GM18520 (cell line): ENCODE measurements at regions not wholly inside any gene's neighbourhood (a gene's known extent, or its start where the extent isn't known, plus 50 kb on each side); places are given as distances from the start of the nearest gene placed in this dataset.
"Not testable (repeated sequence)": the region's sequence is repeated elsewhere in the genome, so short reads cannot be mapped to it uniquely, and the experiment has no call there.

Experiments used
- ATAC-seq: cut with Tn5 transposase; IDR thresholded peaks from one replicate; pipeline ENCODE4 v1.9.1; 2021; ENCODE audit not compliant: unreplicated experiment

DNA sequence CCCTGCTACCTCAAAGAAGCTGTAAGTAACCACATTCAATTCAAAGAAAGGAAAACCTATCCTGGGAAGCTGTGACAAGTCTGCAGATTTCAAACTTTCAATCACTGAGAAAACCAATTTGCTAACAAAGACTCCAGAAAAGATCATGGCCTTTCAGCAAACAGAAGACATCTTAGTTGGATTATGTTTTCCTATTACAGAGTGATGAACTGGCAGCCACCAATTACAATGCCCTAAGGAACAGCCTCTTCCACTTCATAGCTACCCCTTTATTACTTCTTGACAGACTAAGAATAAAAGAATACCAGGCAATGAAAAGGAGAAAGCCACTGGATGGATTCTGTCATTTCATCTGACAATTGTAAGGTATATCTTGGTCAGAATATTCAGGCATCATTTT lies 128.2 kb upstream of the RASEF start:
- no peak for ATAC-seq

GRCh38 chr9:83189026-83189425 lies 126.1 kb upstream of the RASEF start:
- not testable (repeated sequence) for ATAC-seq

DNA sequence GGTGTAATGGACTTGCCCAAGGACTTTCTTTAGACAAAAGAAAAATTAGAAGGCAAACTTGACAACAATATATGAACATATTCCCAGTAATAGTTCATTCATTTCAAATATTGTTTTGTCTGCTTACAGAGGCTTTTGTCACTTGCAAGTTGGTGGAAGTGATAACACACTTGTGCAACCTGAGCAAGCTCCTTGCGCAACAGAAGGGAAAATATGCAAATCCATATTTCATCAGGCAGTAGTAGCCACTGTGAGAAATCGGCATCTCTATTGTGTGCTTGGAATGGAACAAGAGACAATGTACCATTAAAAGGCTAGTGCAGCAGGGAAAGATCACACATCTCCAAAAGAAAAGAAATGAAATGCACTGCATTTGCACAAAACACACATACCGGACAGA lies 125.3 kb upstream of the RASEF start:
- ATAC-seq = no peak

DNA sequence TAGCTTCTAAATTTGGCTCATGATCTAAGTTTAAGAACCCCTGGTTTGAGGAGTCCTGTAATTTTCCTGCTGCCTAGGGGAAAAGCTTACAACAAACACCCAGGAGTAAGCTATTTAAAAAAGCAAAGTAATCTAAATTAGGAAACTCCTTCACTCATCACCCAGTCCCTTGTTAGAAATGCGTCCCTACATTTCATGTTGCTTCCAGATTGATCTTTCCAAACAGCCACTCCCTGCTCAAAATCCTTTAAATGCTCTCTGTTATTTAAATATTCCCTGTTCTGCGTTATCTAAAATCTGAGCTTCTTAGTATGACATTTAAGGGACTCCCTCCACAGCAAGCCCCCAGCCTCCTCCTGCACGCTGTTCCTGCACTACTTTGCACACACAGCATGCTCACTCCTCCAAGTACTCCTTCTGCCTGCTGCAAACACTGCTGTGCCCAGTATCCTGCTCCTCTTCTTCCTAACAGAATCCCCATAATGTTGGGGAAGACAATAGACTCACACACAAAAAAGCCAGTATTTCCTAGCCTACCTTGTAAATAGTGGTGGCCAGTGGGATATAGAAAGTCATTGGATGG lies 123.3 kb upstream of the RASEF start:
- ATAC-seq = no peak

GRCh38 chr9:83185488-83186154 lies 122.7 kb upstream of the RASEF start:
- no peak for ATAC-seq

- no peak for ATAC-seq
Observed at GRCh38 chr9:83183621-83184020, 120.7 kb upstream of the RASEF start.

DNA sequence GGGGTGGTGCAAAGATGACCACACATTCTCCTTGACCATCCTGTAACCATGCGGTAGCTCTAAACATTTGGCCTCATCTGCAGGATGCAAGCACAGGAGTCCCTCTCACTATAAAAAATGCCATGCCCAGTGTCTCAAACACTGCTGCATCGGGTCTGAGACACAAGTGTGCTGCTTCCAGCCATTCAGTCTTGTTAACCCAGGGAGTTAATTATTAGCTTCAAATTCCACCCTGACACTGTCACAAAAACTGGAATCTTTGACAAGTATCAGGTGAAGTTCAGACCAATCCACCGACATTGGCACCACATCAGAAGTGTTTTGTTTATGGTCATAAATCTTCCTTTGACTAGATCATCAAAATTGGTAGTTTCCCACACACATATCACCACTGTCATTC lies 119.1 kb upstream of the RASEF start:
- no peak for ATAC-seq

DNA sequence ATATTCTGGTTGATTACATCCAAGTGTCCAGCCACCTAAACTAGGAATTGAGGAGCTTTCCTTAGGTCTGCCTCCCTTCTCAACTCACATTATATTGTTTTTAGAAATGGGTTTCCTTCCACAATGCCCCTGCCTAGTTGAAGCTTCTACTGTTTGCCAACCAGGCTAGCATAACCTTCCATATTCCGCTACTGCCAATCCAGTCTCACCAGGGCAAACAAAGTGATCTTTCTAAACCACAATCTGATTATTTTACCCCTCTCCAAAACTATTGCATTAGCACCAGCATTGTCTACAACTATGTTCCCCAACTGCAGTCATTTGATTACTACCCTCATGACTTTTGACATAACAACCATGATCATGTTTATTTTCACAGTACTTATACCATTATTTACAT lies 115.8 kb upstream of the RASEF start:
- ATAC-seq = no peak

- no peak for ATAC-seq
Observed at GRCh38 chr9:83177747-83178146, 114.8 kb upstream of the RASEF start.

GRCh38 chr9:83167126-83167525 lies 104.2 kb upstream of the RASEF start:
- ATAC-seq = no peak

GRCh38 chr9:83166372-83166771 lies 103.4 kb upstream of the RASEF start:
- ATAC-seq = no peak

DNA sequence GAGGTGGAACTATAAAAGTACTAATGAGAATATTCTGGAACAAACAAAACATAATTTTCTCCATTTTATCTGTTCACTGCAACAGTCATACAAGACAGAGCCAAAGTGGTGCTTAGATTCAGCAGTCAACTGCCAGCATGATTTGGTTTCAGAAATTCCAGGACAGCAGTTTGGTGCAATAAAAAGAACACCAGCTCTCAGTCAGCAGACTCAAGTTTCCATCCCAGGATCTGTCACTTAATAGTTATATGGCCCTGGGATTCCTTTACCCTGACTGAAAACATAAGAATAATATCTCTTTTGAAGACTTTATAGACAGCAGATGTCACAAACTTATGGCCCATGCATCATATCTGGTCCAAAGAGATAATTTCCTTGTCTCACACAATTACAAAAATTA lies 92.8 kb upstream of the RASEF start:
- ATAC-seq = no peak

DNA sequence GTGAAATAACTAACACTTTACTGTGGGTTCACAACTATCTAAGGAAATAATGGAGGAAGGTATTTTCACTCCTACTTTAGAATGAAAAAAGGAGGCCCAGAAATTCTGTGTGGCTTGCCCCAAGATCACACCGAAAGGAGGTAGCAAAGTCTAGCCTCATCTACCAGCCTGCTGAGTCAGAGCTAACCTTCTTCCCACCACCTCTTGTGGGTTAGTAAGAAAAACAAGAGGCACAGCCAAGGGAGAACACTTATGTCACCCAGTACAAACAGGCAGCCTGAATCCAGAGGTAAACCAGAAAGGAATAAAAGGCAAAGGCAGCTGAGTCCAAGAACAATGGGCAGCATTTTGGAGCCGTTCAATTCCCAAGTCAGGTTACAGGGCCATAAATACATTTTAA lies 91.9 kb upstream of the RASEF start:
- ATAC-seq = no peak

GRCh38 chr9:83154087-83154736 lies 91.3 kb upstream of the RASEF start:
- ATAC-seq = peak; percentile 94

- no peak for ATAC-seq
Observed at GRCh38 chr9:83153030-83153429, 90.1 kb upstream of the RASEF start.

- ATAC-seq = no peak
Observed at GRCh38 chr9:83151627-83152137, 88.7 kb upstream of the RASEF start.

- no peak for ATAC-seq
Observed at GRCh38 chr9:83147315-83148149, 84.6 kb upstream of the RASEF start.

DNA sequence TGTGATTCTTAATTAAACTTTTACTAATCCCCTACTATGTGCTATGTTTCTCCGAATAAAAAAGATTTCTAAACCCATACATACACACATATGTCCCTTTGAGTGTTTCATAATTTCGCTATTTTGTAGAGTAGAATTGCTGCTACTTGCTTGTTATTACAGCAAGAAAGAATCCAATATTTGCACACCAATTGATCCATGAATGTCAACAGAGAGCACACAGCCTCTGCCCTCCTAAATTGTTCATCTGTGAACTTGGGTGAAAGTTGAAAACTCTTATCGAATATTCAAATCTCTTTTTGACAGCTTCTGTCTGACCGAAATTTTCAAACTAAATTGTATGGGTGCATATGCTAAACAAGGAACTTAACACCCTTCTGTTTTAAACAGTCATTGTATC lies 83.4 kb upstream of the RASEF start:
- no peak for ATAC-seq

GRCh38 chr9:83144492-83144891 lies 81.5 kb upstream of the RASEF start:
- no peak for ATAC-seq

- no peak for ATAC-seq
Observed at GRCh38 chr9:83142389-83142788, 79.4 kb upstream of the RASEF start.

- no peak for ATAC-seq
Observed at GRCh38 chr9:83141887-83142286, 78.9 kb upstream of the RASEF start.

GRCh38 chr9:83140061-83140460 lies 77.1 kb upstream of the RASEF start:
- no peak for ATAC-seq
